Esophagus squamous epithelium (tissue), 4 donors: ENCODE measurements at regions not wholly inside any gene's neighbourhood (a gene's known extent, or its start where the extent isn't known, plus 50 kb on each side); places are given as distances from the start of the nearest gene placed in this dataset.
"Not testable (repeated sequence)": the region's sequence is repeated elsewhere in the genome, so short reads cannot be mapped to it uniquely, and the experiment has no call there.

Source experiments
- CTCF ChIP-seq, 6 experiments: fragments of 450-650 bp in 4 of 6; fragments of 200-600 bp in 2 of 6; sonication (generic) in 2 of 6; IDR thresholded peaks; one replicate each; pipeline ENCODE4 v1.5.1; 2016 to 2019; ENCODE audit warnings: antibody characterized with exemption in 6 of 6, mild to moderate bottlenecking in 4 of 6, moderate library complexity in 4 of 6
- POLR2A ChIP-seq, 4 donors: fragments of 450-650 bp; IDR thresholded peaks; one replicate each; pipeline ENCODE4 v1.6.1; 2017; ENCODE audit warnings: antibody characterized with exemption in 4 of 4, mild to moderate bottlenecking in 4 of 4, moderate library complexity in 3 of 4

- TF ChIP-seq CTCF, POLR2A (IDR thresholded peaks at IDR 0.05): not testable (repeated sequence)
Measured at GRCh38 chrY:7371953-7372352, 460.4 kb upstream of the AMELY start.
